Neural progenitor cell (in vitro differentiated cells): ENCODE measurements at regions not wholly inside any gene's neighbourhood (a gene's known extent, or its start where the extent isn't known, plus 50 kb on each side); places are given as distances from the start of the nearest gene placed in this dataset.

Source experiments
- DNase-seq: peaks from one replicate; pipeline ENCODE4 v3.0.0-alpha.2; 2016; ENCODE audit warnings: low spot score
- H2AFZ ChIP-seq: fragments of 200-600 bp; sonication (generic); replicated peaks from 2 replicates; pipeline ENCODE4 v1.6.1; 2016; ENCODE audit warnings: antibody characterized with exemption
- H3F3A ChIP-seq: fragments of 200-600 bp; sonication (generic); 2 replicates; pipeline ENCODE4 v1.6.1; 2016; ENCODE audit warnings: antibody characterized with exemption, low read depth
- H3K27ac ChIP-seq: fragments of 200-600 bp; sonication (generic); 2 replicates; pipeline ENCODE4 v1.5.1; 2016; ENCODE audit warnings: mild to moderate bottlenecking
- H3K27me3 ChIP-seq: fragments of 200-600 bp; sonication (generic); 2 replicates; pipeline ENCODE4 v1.6.1; 2016; ENCODE audit warnings: mild to moderate bottlenecking, moderate library complexity
- H3K36me3 ChIP-seq: fragments of 200-600 bp; sonication (generic); 2 replicates; pipeline ENCODE4 v1.5.1; 2016
- H3K4me1 ChIP-seq: fragments of 200-600 bp; sonication (generic); 2 replicates; pipeline ENCODE4 v1.6.1; 2016; ENCODE audit warnings: mixed run types
- H3K4me2 ChIP-seq: fragments of 200-600 bp; sonication (generic); 2 replicates; pipeline ENCODE4 v1.6.1; 2016
- H3K4me3 ChIP-seq: fragments of 200-600 bp; sonication (generic); 2 replicates; pipeline ENCODE4 v1.5.1; 2016
- H3K79me2 ChIP-seq: fragments of 200-600 bp; sonication (generic); 2 replicates; pipeline ENCODE4 v1.6.1; 2016; ENCODE audit warnings: low read depth
- H3K9ac ChIP-seq: fragments of 200-600 bp; sonication (generic); 2 replicates; pipeline ENCODE4 v1.6.1; 2016
- H3K9me3 ChIP-seq: fragments of 200-600 bp; sonication (generic); 2 replicates; pipeline ENCODE4 v1.5.1; 2016; ENCODE audit warnings: low read depth
- H4K20me1 ChIP-seq: fragments of 200-600 bp; sonication (generic); 2 replicates; pipeline ENCODE4 v1.6.1; 2016; ENCODE audit warnings: low read depth
- H3K27ac Mint-ChIP-seq: 3 replicates; pipeline ENCODE4 v1.8.0; 2021; ENCODE audit warnings: mixed read lengths
- H3K27me3 Mint-ChIP-seq: 2 replicates; pipeline ENCODE4 v1.8.0; 2022; ENCODE audit warnings: low read depth, mild to moderate bottlenecking, inconsistent platforms, moderate library complexity, mixed read lengths; ENCODE audit not compliant: insufficient read depth
- H3K36me3 Mint-ChIP-seq: 3 replicates; pipeline ENCODE4 v1.8.0; 2021; ENCODE audit warnings: mixed read lengths
- H3K4me1 Mint-ChIP-seq: 3 replicates; pipeline ENCODE4 v1.8.0; 2021; ENCODE audit warnings: mixed read lengths
- H3K4me3 Mint-ChIP-seq: 3 replicates; pipeline ENCODE4 v1.8.0; 2021; ENCODE audit warnings: mild to moderate bottlenecking, moderate library complexity, mixed read lengths
- H3K9me3 Mint-ChIP-seq: 3 replicates; pipeline ENCODE4 v1.8.0; 2020; ENCODE audit warnings: mixed read lengths
- EZH2 ChIP-seq: fragments of 200-600 bp; sonication (generic); IDR thresholded peaks from 2 replicates; pipeline ENCODE4 v1.6.1; 2017; ENCODE audit warnings: antibody characterized with exemption, mild to moderate bottlenecking, moderate library complexity
- EZH2phosphoT487 ChIP-seq: fragments of 200-600 bp; sonication (generic); IDR thresholded peaks from 2 replicates; pipeline ENCODE4 v1.6.1; 2017; ENCODE audit warnings: antibody characterized with exemption
- TF ChIP-seq, protein P1 (sequence below): fragments of 200-600 bp; sonication (generic); IDR thresholded peaks from 2 replicates; pipeline ENCODE4 v1.5.1; 2017; ENCODE audit warnings: antibody characterized with exemption, mild to moderate bottlenecking

DNA sequence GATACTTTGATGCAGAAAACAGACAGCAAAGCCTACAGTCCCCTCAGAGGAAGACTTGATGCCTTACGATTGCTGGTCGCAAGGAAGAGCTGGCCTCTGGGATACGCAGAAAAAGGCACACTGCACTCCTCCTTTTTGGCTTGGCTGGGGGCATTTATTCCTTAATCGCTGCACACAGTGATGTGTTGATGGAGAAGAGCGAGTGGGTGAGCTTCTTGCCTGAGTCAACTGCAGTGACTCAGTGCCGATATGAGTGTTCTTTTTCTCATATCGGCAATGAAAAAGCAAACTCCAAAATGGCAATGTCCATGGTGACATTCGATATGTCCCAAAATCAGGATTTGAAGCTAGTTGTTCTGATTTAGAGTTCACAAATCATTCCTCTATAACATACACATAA is 794.8 kb downstream of the HACE1 start:
- H3K4me3 ChIP-seq, result no peak overlapping the region
- no peak overlapping the region for H3K27ac ChIP-seq
- no peaks in the 10 kb centered on the region for H4K20me1 ChIP-seq
- no peaks in the 10 kb centered on the region for H3K4me1 ChIP-seq
- H3F3A ChIP-seq, result no peaks in the 10 kb centered on the region
- H3K79me2 ChIP-seq, result no peaks in the 10 kb centered on the region
- no peak overlapping the region for H3K27ac Mint-ChIP-seq
- peaks cover 5% of the 10 kb centered on the region for H3K4me1 Mint-ChIP-seq
- H3K4me3 Mint-ChIP-seq, result no peak overlapping the region
- H3K36me3 ChIP-seq, result no peaks in the 10 kb centered on the region
- H3K9me3 Mint-ChIP-seq, result no peaks in the 10 kb centered on the region
- H2AFZ ChIP-seq, result no peak overlapping the region
- no peaks in the 10 kb centered on the region for H3K9me3 ChIP-seq
- H3K9ac ChIP-seq, result no peak overlapping the region
- H3K4me2 ChIP-seq, result no peak overlapping the region
- TF ChIP-seq, protein P1, sequence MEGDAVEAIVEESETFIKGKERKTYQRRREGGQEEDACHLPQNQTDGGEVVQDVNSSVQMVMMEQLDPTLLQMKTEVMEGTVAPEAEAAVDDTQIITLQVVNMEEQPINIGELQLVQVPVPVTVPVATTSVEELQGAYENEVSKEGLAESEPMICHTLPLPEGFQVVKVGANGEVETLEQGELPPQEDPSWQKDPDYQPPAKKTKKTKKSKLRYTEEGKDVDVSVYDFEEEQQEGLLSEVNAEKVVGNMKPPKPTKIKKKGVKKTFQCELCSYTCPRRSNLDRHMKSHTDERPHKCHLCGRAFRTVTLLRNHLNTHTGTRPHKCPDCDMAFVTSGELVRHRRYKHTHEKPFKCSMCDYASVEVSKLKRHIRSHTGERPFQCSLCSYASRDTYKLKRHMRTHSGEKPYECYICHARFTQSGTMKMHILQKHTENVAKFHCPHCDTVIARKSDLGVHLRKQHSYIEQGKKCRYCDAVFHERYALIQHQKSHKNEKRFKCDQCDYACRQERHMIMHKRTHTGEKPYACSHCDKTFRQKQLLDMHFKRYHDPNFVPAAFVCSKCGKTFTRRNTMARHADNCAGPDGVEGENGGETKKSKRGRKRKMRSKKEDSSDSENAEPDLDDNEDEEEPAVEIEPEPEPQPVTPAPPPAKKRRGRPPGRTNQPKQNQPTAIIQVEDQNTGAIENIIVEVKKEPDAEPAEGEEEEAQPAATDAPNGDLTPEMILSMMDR, result no peak
- no peak for TF ChIP-seq EZH2phosphoT487
- no peak for TF ChIP-seq EZH2
- no peak for DNase-seq
- no peaks in the 10 kb centered on the region for H3K27me3 Mint-ChIP-seq
- H3K27me3 ChIP-seq, result no peaks in the 10 kb centered on the region
- peaks cover 1% of the 10 kb centered on the region for H3K36me3 Mint-ChIP-seq

DNA sequence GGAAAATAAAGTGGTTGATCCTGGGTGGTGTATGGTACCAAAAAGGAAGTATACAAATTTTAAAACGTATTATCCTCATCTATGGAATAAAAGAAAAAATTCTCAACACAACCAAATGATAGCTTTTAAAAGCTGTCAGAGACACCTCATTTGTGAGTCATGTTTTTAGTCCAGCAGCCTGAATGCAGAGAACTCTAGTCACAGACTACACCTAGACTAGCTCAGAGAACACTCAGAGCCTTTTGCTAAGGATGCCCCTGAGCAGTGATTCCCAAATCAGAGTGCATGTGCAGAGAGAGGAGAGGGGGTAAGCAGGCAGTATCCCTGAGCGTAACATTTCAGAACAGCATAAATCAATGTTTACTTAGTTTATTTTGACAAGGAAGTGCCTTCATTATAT is 809.3 kb downstream of the HACE1 start:
- Histone ChIP-seq H3F3A (no peaks in the 10 kb centered on the region), H3K4me3 (no peak overlapping the region), H3K9ac (no peak overlapping the region), H4K20me1 (no peaks in the 10 kb centered on the region), H3K79me2 (no peaks in the 10 kb centered on the region), H3K4me1 (no peaks in the 10 kb centered on the region), H3K27ac (no peak overlapping the region), H3K36me3 (no peaks in the 10 kb centered on the region), H3K4me2 (no peak overlapping the region), H3K9me3 (no peaks in the 10 kb centered on the region), H2AFZ (no peak overlapping the region), H3K27me3 (no peaks in the 10 kb centered on the region)
- Mint-ChIP-seq H3K9me3 (no peaks in the 10 kb centered on the region), H3K27ac (no peak overlapping the region), H3K4me1 (peaks cover 10% of the 10 kb centered on the region), H3K4me3 (no peak overlapping the region), H3K27me3 (no peaks in the 10 kb centered on the region), H3K36me3 (no peaks in the 10 kb centered on the region)
- no peak for TF ChIP-seq EZH2
- no peak for TF ChIP-seq EZH2phosphoT487
- TF ChIP-seq, protein P1, result no peak
- DNase-seq, result no peak

DNA sequence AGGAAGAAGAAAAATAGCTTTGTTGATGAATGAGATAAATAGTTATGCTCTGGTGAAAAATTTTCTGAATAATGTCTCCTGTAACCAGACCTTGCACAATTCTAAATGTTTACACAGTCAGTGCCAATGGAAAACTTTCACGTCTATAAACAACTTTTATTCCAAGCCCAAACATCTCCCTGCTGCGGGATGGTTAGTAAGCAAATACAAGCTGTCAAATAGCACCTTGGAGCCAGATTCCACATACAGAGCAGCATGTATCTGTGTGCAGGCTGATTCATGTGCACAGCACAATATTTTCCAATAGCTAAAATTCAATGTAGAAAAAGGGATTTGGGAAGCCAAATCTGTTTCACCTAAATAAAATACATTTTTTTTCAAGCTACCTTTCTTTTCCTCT is 813.3 kb downstream of the HACE1 start:
- no peaks in the 10 kb centered on the region for H3K27me3 ChIP-seq
- no peaks in the 10 kb centered on the region for H3K9me3 ChIP-seq
- H2AFZ ChIP-seq, result no peak overlapping the region
- H3K4me1 ChIP-seq, result no peaks in the 10 kb centered on the region
- no peaks in the 10 kb centered on the region for H3K36me3 Mint-ChIP-seq
- no peak overlapping the region for H3K27ac ChIP-seq
- H3K27ac Mint-ChIP-seq, result no peak overlapping the region
- no peak overlapping the region for H3K9ac ChIP-seq
- H3K36me3 ChIP-seq, result no peaks in the 10 kb centered on the region
- no peaks in the 10 kb centered on the region for H3K9me3 Mint-ChIP-seq
- no peaks in the 10 kb centered on the region for H3K79me2 ChIP-seq
- H3F3A ChIP-seq, result no peaks in the 10 kb centered on the region
- no peak overlapping the region for H3K4me2 ChIP-seq
- H3K27me3 Mint-ChIP-seq, result no peaks in the 10 kb centered on the region
- no peak overlapping the region for H3K4me3 ChIP-seq
- DNase-seq, result no peak
- no peak for TF ChIP-seq EZH2phosphoT487
- no peak for TF ChIP-seq EZH2
- TF ChIP-seq, protein P1, result no peak
- H3K4me3 Mint-ChIP-seq, result no peak overlapping the region
- H3K4me1 Mint-ChIP-seq, result peaks cover 5% of the 10 kb centered on the region
- H4K20me1 ChIP-seq, result no peaks in the 10 kb centered on the region

DNA sequence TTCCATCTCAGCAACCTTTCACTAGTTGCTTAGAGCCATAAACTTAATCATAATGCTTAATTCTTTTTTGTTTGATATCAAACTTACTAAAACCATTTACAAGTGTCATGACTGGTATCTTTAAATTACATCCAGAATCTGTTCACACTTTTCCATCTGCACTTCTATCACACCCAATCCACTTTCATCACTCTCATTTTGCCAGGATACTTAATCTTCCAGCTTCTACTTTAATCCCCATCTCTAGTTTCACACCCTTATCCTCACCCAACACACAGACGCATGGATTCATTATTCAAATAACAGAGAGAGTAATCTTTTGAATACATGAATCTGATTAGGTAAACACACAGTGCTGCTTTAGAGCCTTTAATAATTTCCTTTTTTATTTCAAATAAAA is 828.4 kb downstream of the HACE1 start:
- Mint-ChIP-seq H3K27me3 (no peaks in the 10 kb centered on the region), H3K9me3 (peaks cover 5% of the 10 kb centered on the region), H3K36me3 (no peaks in the 10 kb centered on the region), H3K27ac (no peak overlapping the region), H3K4me3 (no peak overlapping the region), H3K4me1 (no peaks in the 10 kb centered on the region)
- Histone ChIP-seq H3K27ac (no peak overlapping the region), H3K4me2 (no peak overlapping the region), H3K27me3 (no peaks in the 10 kb centered on the region), H4K20me1 (no peaks in the 10 kb centered on the region), H3K36me3 (no peaks in the 10 kb centered on the region), H3K4me1 (no peaks in the 10 kb centered on the region), H2AFZ (no peak overlapping the region), H3K9me3 (no peaks in the 10 kb centered on the region), H3K4me3 (no peak overlapping the region), H3K79me2 (no peaks in the 10 kb centered on the region), H3K9ac (no peak overlapping the region), H3F3A (no peaks in the 10 kb centered on the region)
- TF ChIP-seq EZH2phosphoT487 (no peak), EZH2 (no peak)
- TF ChIP-seq, protein P1, result no peak
- DNase-seq, result no peak
